Neural cell (in vitro differentiated cells): ENCODE measurements at regions not wholly inside any gene's neighbourhood (a gene's known extent, or its start where the extent isn't known, plus 50 kb on each side); places are given as distances from the start of the nearest gene placed in this dataset.

Experiments used
- H2AFZ ChIP-seq: fragments of 200-600, 300-800 bp; sonication (generic), shearing (Covaris generic); 2 replicates; pipeline ENCODE4 v1.6.0; 2014; ENCODE audit warnings: low read depth, mild to moderate bottlenecking, antibody characterized with exemption, low read length, moderate library complexity
- H3F3A ChIP-seq: fragments of 200-600 bp; shearing (Covaris generic); 2 replicates; pipeline ENCODE4 v1.6.1; 2016; ENCODE audit warnings: mild to moderate bottlenecking, moderate library complexity, mixed read lengths, antibody characterized with exemption, low read length; ENCODE audit not compliant: insufficient read depth, poor library complexity, severe bottlenecking
- H3K27ac ChIP-seq: fragments of 200-600, 300-800 bp; sonication (generic), shearing (Covaris generic); 2 replicates; pipeline ENCODE4 v1.5.1; 2014; ENCODE audit warnings: mild to moderate bottlenecking, low read length, moderate library complexity
- H3K27me3 ChIP-seq: fragments of 300-800, 200-600 bp; sonication (generic), shearing (Covaris generic); 2 replicates; pipeline ENCODE4 v1.6.0; 2014; ENCODE audit warnings: mild to moderate bottlenecking, low read depth, low read length, moderate library complexity; ENCODE audit not compliant: insufficient read depth
- H3K36me3 ChIP-seq: fragments of 300-800, 200-600 bp; sonication (generic), shearing (Covaris generic); 2 replicates; pipeline ENCODE4 v1.5.1; 2014; ENCODE audit warnings: mild to moderate bottlenecking, antibody characterized with exemption, low read length, moderate library complexity; ENCODE audit not compliant: insufficient read depth
- H3K4me2 ChIP-seq: fragments of 300-800, 200-600 bp; sonication (generic), shearing (Covaris generic); 2 replicates; pipeline ENCODE4 v1.6.0; 2014; ENCODE audit warnings: mild to moderate bottlenecking, low read length
- H3K4me3 ChIP-seq: fragments of 300-800, 200-600 bp; sonication (generic), shearing (Covaris generic); 2 replicates; pipeline ENCODE4 v1.5.1; 2014; ENCODE audit warnings: mild to moderate bottlenecking, low read length, moderate library complexity
- H3K79me2 ChIP-seq: fragments of 200-600 bp; shearing (Covaris generic); replicated peaks from 2 replicates; pipeline ENCODE4 v1.6.0; 2014; ENCODE audit warnings: mild to moderate bottlenecking, low read length, moderate library complexity; ENCODE audit not compliant: insufficient read depth
- H3K9ac ChIP-seq: fragments of 300-800, 200-600 bp; sonication (generic), shearing (Covaris generic); 2 replicates; pipeline ENCODE4 v1.6.1; 2016; ENCODE audit warnings: mild to moderate bottlenecking, low read length, mixed read lengths
- H3K9me2 ChIP-seq: fragments of 200-600 bp; shearing (Covaris generic); 2 replicates; pipeline ENCODE4 v1.6.1; 2016; ENCODE audit warnings: mild to moderate bottlenecking, low read length, mixed read lengths; ENCODE audit not compliant: insufficient read depth
- H3K9me3 ChIP-seq: fragments of 200-600, 300-800 bp; sonication (generic), shearing (Covaris generic); 2 replicates; pipeline ENCODE4 v1.6.1; 2016; ENCODE audit warnings: mild to moderate bottlenecking, mixed run types, low read length, moderate library complexity, mixed read lengths
- H4K20me1 ChIP-seq: fragments of 200-600 bp; shearing (Covaris generic); 2 replicates; pipeline ENCODE4 v1.6.1; 2016; ENCODE audit warnings: mild to moderate bottlenecking, mixed run types; ENCODE audit not compliant: insufficient read depth
- CTCF ChIP-seq: fragments of 450-650 bp; IDR thresholded peaks from 2 replicates; pipeline ENCODE4 v1.5.1; 2014; ENCODE audit warnings: antibody characterized with exemption, mild to moderate bottlenecking, moderate library complexity; ENCODE audit not compliant: poor library complexity, severe bottlenecking
- EP300 ChIP-seq: fragments of 450-650 bp; conservative IDR thresholded peaks from 2 replicates; pipeline ENCODE4 v1.6.1; 2014; ENCODE audit warnings: antibody characterized with exemption, mild to moderate bottlenecking, moderate library complexity; ENCODE audit not compliant: poor library complexity, severe bottlenecking
- EZH2 ChIP-seq: fragments of 200-600, 300-800 bp; shearing (Covaris generic), sonication (generic); IDR thresholded peaks from 2 replicates; pipeline ENCODE4 v1.6.1; 2014; ENCODE audit warnings: antibody characterized with exemption, low read length, borderline replicate concordance, mild to moderate bottlenecking; ENCODE audit not compliant: insufficient read depth, poor library complexity, severe bottlenecking
- MXI1 ChIP-seq: fragments of 450-650 bp; conservative IDR thresholded peaks from 2 replicates; pipeline ENCODE4 v1.6.1; 2014; ENCODE audit warnings: antibody characterized with exemption, mild to moderate bottlenecking; ENCODE audit not compliant: poor library complexity, severe bottlenecking
- POLR2AphosphoS5 ChIP-seq: IDR thresholded peaks from 2 replicates; pipeline ENCODE4 v1.6.1; 2012
- RAD21 ChIP-seq: fragments of 450-650 bp; conservative IDR thresholded peaks from 2 replicates; pipeline ENCODE4 v1.6.1; 2014; ENCODE audit warnings: antibody characterized with exemption, mild to moderate bottlenecking, moderate library complexity
- SMC3 ChIP-seq: fragments of 450-650 bp; conservative IDR thresholded peaks from 2 replicates; pipeline ENCODE4 v1.6.1; 2014; ENCODE audit warnings: antibody characterized with exemption, mild to moderate bottlenecking, moderate library complexity; ENCODE audit not compliant: poor library complexity
- TAF1 ChIP-seq: IDR thresholded peaks from 2 replicates; pipeline ENCODE4 v1.6.1; 2012; ENCODE audit warnings: low read depth
- TF ChIP-seq, protein P1 (sequence below): IDR thresholded peaks from 2 replicates; pipeline ENCODE4 v1.6.1; 2012; ENCODE audit warnings: borderline replicate concordance

GRCh38 chr20:60631585-60632287 lies 620.3 kb upstream of the CDH4 start:
- Histone ChIP-seq H4K20me1 (no peaks in the 10 kb centered on the region), H3K27me3 (no peaks in the 10 kb centered on the region), H3K36me3 (no peaks in the 10 kb centered on the region)

DNA sequence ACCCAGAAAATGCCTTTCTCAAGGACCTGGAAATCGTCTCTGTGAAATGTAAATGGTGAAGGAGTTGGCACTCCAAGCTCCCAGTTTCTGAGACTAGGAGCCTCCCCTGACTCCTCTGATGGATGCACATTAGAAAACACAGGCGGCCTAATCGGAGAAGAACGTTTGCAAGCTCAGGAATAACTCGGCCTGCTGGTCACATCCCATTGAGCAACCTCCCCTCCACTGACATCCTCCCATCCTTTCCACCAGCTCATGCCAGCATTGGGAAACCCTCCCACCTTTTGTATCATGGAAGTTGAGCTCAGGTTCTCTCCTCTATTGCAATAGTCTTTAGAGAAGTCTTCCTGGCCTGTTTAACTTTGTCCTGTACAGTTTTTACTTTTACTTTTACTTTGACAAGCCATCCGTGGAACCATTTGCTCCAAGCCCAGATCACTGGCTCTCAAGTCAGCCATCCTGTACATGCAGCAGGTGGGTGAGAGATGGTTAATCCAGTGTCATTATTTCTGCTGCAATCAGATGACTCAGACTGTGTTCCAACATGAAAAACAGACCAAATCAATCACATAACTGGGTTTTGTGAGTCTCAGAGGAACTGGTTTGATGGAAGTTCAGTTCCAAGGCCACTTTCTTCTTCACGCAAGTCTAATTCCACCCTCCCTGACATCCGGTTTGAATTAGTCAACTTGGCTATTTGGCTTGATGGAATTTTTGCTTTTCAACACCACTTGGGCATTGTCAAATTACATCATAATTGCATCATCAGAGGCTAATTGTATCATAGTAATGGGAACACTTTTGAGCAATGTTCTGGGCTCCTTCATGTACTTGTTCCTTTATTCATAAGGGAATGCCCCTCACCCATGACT lies 619.4 kb upstream of the CDH4 start:
- Histone ChIP-seq H2AFZ (no peak overlapping the region), H3K4me2 (no peak overlapping the region), H3K9me2 (no peaks in the 10 kb centered on the region), H3K9ac (no peak overlapping the region), H3F3A (no peaks in the 10 kb centered on the region), H3K27ac (no peak overlapping the region), H3K9me3 (no peaks in the 10 kb centered on the region), H3K4me3 (no peak overlapping the region), H3K27me3 (no peaks in the 10 kb centered on the region), H3K79me2 (no peaks in the 10 kb centered on the region), H3K36me3 (no peaks in the 10 kb centered on the region), H4K20me1 (no peaks in the 10 kb centered on the region)
- TF ChIP-seq TAF1 (no peak), MXI1 (no peak), RAD21 (no peak), POLR2AphosphoS5 (no peak), CTCF (no peak), EP300 (no peak), EZH2 (no peak), SMC3 (no peak)
- TF ChIP-seq, protein P1, sequence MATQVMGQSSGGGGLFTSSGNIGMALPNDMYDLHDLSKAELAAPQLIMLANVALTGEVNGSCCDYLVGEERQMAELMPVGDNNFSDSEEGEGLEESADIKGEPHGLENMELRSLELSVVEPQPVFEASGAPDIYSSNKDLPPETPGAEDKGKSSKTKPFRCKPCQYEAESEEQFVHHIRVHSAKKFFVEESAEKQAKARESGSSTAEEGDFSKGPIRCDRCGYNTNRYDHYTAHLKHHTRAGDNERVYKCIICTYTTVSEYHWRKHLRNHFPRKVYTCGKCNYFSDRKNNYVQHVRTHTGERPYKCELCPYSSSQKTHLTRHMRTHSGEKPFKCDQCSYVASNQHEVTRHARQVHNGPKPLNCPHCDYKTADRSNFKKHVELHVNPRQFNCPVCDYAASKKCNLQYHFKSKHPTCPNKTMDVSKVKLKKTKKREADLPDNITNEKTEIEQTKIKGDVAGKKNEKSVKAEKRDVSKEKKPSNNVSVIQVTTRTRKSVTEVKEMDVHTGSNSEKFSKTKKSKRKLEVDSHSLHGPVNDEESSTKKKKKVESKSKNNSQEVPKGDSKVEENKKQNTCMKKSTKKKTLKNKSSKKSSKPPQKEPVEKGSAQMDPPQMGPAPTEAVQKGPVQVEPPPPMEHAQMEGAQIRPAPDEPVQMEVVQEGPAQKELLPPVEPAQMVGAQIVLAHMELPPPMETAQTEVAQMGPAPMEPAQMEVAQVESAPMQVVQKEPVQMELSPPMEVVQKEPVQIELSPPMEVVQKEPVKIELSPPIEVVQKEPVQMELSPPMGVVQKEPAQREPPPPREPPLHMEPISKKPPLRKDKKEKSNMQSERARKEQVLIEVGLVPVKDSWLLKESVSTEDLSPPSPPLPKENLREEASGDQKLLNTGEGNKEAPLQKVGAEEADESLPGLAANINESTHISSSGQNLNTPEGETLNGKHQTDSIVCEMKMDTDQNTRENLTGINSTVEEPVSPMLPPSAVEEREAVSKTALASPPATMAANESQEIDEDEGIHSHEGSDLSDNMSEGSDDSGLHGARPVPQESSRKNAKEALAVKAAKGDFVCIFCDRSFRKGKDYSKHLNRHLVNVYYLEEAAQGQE, result no peak

More at GRCh38 chr20:60631585-60632287, 620.3 kb upstream of the CDH4 start:
- Histone ChIP-seq H3K9me2 (no peaks in the 10 kb centered on the region), H3K9me3 (no peaks in the 10 kb centered on the region), H3K4me3 (no peak overlapping the region), H3K27ac (no peak overlapping the region), H3F3A (no peaks in the 10 kb centered on the region), H3K79me2 (no peaks in the 10 kb centered on the region), H3K4me2 (no peak overlapping the region), H3K9ac (no peak overlapping the region), H2AFZ (no peak overlapping the region)
- TF ChIP-seq EZH2 (no peak), POLR2AphosphoS5 (no peak)
- TF ChIP-seq, protein P1, result no peak
